ENCODE measurements at regions not wholly inside any gene's neighbourhood (a gene's known extent, or its start where the extent isn't known, plus 50 kb on each side); places are given as distances from the start of the nearest gene placed in this dataset.

DNA sequence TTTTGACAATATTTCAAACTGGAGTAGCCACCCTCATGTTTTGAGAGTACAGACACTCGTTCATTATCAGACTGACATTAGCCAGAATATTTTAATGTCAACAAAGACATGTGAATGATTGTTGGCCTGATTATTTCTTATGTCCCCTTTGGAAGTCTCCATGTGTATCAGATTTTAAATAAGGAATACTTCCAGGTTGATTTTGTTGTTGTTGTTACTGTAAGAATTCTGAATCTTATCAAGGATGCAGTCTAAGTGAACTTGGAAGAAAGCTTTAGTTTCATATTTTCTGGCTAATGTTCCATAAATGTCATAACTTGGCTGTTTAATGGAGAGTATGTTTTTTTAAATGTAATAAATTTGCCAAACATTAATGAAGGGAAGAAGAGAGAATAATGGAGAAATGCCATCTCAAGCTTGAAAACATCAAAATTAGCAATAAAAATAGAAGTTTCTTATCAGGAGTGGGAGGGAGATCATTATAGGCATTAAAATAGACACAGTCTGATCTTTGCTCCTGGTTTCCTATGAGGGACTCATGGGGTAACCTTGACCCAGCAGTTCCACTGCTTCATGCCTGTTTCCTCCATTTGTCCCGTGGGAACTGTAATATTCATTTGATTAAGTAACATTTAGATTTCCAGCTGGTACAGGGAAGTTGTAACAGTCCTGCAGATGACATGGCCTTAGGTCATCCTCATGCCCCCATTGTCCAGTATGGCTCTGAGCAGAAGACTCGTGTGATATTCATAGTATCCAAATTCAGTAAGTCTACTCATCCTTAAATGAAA is 122.4 kb upstream of the KIAA1217 start:
- TF ChIP-seq, protein P1, sequence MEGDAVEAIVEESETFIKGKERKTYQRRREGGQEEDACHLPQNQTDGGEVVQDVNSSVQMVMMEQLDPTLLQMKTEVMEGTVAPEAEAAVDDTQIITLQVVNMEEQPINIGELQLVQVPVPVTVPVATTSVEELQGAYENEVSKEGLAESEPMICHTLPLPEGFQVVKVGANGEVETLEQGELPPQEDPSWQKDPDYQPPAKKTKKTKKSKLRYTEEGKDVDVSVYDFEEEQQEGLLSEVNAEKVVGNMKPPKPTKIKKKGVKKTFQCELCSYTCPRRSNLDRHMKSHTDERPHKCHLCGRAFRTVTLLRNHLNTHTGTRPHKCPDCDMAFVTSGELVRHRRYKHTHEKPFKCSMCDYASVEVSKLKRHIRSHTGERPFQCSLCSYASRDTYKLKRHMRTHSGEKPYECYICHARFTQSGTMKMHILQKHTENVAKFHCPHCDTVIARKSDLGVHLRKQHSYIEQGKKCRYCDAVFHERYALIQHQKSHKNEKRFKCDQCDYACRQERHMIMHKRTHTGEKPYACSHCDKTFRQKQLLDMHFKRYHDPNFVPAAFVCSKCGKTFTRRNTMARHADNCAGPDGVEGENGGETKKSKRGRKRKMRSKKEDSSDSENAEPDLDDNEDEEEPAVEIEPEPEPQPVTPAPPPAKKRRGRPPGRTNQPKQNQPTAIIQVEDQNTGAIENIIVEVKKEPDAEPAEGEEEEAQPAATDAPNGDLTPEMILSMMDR (IDR thresholded peaks at IDR 0.05) = no peak
- TF ChIP-seq POLR2A (IDR thresholded peaks at IDR 0.05) = no peak

All from body of pancreas (tissue), 4 donors.